ENCODE measurements at regions not wholly inside any gene's neighbourhood (a gene's known extent, or its start where the extent isn't known, plus 50 kb on each side); places are given as distances from the start of the nearest gene placed in this dataset.

DNA sequence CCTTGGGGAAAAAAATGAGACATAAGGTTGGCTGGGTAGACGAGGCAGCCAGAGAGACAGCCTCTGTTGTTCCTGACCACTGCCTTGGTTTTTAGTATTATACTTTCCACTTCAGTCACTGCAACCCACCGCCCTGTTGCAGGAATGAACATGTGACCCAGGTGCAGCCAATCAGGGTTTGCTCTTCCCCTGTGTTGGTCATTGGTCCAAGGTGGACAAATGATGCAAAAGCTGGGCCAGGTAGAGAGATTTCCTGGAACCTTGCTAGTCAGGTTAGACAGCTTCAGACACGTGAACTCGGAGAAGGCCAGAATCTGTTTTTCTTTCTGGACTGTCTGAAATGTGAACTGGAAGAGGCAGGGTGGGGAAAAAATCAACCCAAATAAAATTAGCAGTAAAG is 452.4 kb upstream of the RBFOX1 start:
- Mint-ChIP-seq H3K4me1 (ENCODE audit: low read depth) (no peaks in the 10 kb centered on the region), H3K27ac (no peak overlapping the region), H3K4me3 (no peak overlapping the region), H3K27me3 (no peaks in the 10 kb centered on the region), H3K36me3 (no peaks in the 10 kb centered on the region), H3K9me3 (ENCODE audit: low read depth) (no peaks in the 10 kb centered on the region)

DNA sequence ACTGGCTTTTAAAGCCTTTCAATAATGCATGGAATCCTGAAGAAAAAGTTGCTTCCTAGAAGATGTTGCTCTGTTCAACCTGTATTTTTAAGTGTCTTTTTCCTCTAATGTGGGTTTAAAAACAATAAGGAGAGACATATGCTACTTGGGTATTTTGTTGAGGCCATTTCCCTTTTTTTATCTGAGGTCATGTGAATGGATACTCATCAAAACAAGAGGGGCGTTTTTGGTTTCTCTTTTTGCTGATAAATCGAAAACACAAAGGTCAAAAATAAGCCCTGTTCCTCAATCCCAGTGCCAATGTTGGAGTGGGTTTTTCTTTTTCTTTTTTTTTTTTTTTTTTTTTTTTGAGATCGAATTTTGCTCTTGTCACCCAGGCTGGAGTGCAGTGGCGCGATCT is 468.0 kb upstream of the RBFOX1 start:
- H3K4me3 Mint-ChIP-seq, result no peak overlapping the region
- H3K27ac Mint-ChIP-seq, result no peak overlapping the region
- H3K36me3 Mint-ChIP-seq, result no peaks in the 10 kb centered on the region
- no peaks in the 10 kb centered on the region for H3K27me3 Mint-ChIP-seq
- peaks cover 3% of the 10 kb centered on the region for H3K9me3 Mint-ChIP-seq (ENCODE audit: low read depth)
- no peaks in the 10 kb centered on the region for H3K4me1 Mint-ChIP-seq (ENCODE audit: low read depth)

DNA sequence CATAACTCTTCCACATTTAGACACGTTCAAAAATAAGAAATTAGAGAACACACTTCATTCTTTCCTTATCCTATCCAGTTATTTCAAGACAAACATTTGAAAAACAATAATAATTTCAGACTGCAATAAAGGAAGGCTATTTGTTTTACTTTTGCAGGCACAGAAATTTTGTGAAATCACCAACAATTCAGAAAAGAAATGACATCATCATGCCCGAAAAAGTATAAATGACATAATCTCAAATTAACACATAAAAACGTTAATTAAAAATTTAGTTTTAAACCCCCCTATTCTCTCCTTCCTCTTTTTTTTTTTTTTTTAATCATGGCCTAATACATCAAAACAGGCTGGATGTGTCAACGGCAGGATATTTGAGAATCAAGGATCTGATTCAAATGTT is 468.4 kb upstream of the RBFOX1 start:
- no peak overlapping the region for H3K27ac Mint-ChIP-seq
- H3K4me3 Mint-ChIP-seq, result no peak overlapping the region
- H3K36me3 Mint-ChIP-seq, result no peaks in the 10 kb centered on the region
- no peaks in the 10 kb centered on the region for H3K27me3 Mint-ChIP-seq
- H3K4me1 Mint-ChIP-seq (ENCODE audit: low read depth), result no peaks in the 10 kb centered on the region
- H3K9me3 Mint-ChIP-seq (ENCODE audit: low read depth), result peaks cover 3% of the 10 kb centered on the region

DNA sequence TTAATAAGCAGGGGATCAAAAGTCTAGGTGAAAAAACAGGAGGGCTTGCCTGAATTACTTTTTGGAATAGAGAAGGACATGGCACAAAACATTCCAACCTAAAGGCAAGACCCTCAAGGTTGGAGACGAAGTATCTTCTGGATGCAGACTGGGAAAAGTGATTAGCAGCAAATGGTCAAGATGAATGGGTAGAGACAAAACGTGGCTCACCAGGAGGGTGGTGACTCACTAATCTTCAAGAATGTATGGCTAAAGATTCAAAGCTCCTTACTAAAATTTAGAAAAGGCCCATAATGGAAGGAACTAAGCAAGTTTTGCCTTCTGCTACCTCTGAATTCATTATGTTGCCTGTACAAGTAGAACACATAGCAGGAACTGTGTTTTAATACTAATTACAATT is 469.5 kb upstream of the RBFOX1 start:
- no peaks in the 10 kb centered on the region for H3K27me3 Mint-ChIP-seq
- no peaks in the 10 kb centered on the region for H3K36me3 Mint-ChIP-seq
- no peaks in the 10 kb centered on the region for H3K4me1 Mint-ChIP-seq (ENCODE audit: low read depth)
- no peak overlapping the region for H3K4me3 Mint-ChIP-seq
- H3K9me3 Mint-ChIP-seq (ENCODE audit: low read depth), result no peaks in the 10 kb centered on the region
- no peak overlapping the region for H3K27ac Mint-ChIP-seq

DNA sequence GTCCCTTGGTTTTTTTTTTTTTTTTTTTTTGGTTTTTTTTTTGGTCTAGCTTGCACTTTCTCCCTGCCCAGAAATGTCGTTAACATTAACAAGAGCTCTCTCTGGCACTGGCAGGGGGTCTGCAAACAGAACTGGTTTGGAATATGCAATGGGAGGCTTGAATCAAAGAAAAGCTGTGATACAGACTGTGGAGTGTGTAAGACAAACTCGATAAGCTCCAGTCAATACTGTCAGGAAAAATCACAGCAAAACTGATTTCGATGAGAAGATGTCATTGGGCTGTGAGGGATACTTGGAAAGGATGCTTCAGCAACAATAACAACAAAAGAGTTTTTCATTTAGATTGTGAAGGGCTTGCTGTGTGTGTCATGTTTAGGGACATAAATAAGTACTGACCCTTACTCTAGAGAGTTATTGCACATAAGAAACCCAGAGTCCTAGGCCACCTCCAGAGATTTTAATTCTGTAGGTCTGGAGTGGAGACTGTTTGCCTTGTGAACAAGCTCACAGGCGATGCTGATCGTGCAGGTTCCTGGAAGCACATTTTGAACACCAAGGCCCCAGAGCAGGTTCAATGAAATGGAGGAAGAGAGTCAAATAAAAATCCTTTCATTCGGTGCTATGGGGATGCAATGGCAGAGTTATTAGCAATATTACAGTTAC is 470.7 kb upstream of the RBFOX1 start:
- H3K4me3 Mint-ChIP-seq, result no peak overlapping the region

DNA sequence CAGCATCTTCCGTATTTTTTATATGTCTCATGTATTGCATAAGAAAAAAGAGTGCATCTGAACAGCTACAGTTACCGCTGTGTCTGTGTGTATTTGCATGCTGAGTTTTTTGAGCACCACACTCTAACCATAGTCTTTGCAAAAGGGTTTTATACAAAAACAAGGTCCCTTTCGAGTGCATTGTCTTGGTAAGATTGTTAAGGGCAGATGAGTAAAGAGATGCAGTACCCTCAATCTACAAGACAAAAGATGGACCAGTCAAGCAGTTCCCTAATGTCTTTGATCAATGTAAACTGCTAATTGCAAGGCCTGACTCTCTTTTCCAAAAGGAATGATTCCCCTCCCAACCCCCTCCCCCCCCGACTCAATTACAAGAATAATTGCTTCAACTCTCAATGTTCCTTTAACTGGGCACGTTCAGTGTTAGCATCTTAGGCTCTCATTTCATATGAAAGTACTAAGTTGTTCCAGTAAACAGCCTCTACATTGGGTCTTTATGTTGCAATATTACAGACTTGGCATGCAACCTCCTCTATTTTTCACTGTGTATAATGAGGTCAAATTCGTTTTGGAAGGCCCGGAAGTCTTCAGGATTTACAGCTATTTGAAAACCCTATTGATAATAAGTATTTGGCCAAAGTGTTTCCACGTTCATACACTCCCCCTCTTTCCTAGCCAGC is 471.4 kb upstream of the RBFOX1 start:
- H3K9me3 Mint-ChIP-seq (ENCODE audit: low read depth), result no peaks in the 10 kb centered on the region
- H3K4me3 Mint-ChIP-seq, result no peak overlapping the region
- H3K4me1 Mint-ChIP-seq (ENCODE audit: low read depth), result no peaks in the 10 kb centered on the region
- no peaks in the 10 kb centered on the region for H3K27me3 Mint-ChIP-seq
- H3K36me3 Mint-ChIP-seq, result no peaks in the 10 kb centered on the region
- no peak overlapping the region for H3K27ac Mint-ChIP-seq

More for the DNA sequence above, 470.7 kb upstream of the RBFOX1 start:
- Mint-ChIP-seq H3K27ac (no peak overlapping the region), H3K4me1 (ENCODE audit: low read depth) (no peaks in the 10 kb centered on the region), H3K36me3 (no peaks in the 10 kb centered on the region), H3K9me3 (ENCODE audit: low read depth) (no peaks in the 10 kb centered on the region), H3K27me3 (no peaks in the 10 kb centered on the region)

DNA sequence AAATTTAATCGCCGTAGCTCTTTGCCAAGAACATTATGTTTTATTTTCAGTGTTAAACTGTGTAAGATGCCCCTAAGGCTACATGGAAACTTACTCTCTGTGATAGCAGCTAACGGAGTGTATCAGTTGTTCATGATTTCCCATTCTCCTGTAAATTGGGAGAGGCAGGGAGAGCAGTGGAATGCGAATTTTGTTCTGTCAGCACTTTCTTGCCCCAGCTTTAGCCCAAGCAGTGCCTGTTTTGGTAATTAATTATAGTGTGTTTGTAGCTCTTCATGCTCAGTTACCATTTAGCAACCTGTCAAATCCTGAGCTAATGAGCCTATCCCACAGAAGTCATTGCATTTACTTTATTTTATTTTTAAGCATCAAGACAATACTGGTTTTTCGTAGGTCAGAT is 475.1 kb upstream of the RBFOX1 start:
- H3K27ac Mint-ChIP-seq, result no peak overlapping the region
- H3K4me3 Mint-ChIP-seq, result no peak overlapping the region
- no peaks in the 10 kb centered on the region for H3K4me1 Mint-ChIP-seq (ENCODE audit: low read depth)

DNA sequence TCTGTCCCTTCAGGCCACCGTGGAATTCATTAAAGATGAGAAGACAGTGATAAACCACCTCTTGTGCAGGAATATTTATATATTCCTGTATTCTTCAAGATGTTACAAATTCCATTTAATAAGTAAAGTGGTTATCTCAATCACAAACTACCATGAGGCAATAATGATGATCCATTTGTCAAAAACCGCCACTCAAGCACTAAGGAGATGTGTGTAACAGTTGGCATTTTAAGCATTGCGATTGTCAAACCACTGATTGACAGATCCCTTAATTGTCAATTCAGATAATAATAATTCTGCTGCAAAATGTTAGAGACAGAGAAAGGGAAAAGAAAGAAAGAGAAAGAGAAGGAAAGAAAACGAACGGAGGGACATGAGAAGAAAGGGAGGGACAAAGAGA is 476.1 kb upstream of the RBFOX1 start:
- Mint-ChIP-seq H3K4me3 (no peak overlapping the region), H3K36me3 (no peaks in the 10 kb centered on the region), H3K27me3 (peaks cover 1% of the 10 kb centered on the region), H3K4me1 (ENCODE audit: low read depth) (no peaks in the 10 kb centered on the region), H3K9me3 (ENCODE audit: low read depth) (peaks cover 4% of the 10 kb centered on the region), H3K27ac (no peak overlapping the region)

More for the DNA sequence above, 475.1 kb upstream of the RBFOX1 start:
- Mint-ChIP-seq H3K27me3 (peaks cover 1% of the 10 kb centered on the region), H3K36me3 (no peaks in the 10 kb centered on the region), H3K9me3 (ENCODE audit: low read depth) (peaks cover 4% of the 10 kb centered on the region)

DNA sequence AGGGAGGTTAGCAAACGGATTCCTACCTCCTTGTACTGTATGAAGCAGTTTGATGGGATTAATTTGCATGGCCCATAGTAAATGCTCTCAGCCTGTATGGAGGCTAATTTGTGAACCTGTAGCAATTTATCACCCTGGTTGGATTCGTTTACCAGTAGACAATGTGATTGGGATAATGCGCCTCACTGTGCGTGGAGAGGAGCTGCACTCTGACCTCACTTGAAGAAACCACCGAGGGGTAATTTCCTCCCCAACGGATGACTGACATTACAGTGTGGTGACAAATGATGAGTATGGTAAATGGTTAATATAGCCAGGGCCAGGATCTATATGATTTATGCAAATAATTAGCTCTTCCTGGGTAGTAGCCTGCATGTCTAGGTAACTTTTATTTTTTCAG is 479.1 kb upstream of the RBFOX1 start:
- no peaks in the 10 kb centered on the region for H3K36me3 Mint-ChIP-seq
- H3K4me3 Mint-ChIP-seq, result no peak overlapping the region
- H3K4me1 Mint-ChIP-seq (ENCODE audit: low read depth), result no peaks in the 10 kb centered on the region
- peaks cover 4% of the 10 kb centered on the region for H3K9me3 Mint-ChIP-seq (ENCODE audit: low read depth)
- no peak overlapping the region for H3K27ac Mint-ChIP-seq
- peaks cover 1% of the 10 kb centered on the region for H3K27me3 Mint-ChIP-seq

DNA sequence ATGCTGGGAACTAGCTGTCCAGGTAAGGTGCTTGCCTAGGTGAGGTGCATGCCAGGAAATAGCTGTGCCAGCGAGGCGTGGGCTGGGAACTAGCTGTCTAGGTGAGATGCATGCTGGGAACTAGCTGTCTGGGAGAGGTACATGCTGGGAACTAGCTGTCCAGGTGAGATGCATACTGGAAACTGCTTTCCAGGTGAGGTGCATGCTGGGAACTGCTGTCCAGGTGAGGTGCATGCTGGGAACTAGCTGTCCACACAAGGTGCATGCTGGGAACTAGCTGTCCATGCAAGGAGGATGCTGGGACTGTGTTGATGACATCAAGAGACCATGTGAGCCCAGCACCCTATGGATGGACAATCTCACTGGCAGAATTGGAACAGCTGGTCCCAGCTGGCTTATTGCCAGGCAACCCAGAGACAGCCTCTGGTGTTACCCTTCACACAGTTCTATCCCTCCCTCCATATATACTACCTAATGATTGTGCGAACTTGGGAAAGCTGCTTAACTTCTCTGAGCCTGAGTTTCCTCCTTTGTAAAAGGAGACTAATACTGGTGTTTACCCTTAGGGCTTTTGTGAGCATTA is 479.9 kb upstream of the RBFOX1 start:
- no peak overlapping the region for H3K4me3 Mint-ChIP-seq
- H3K27ac Mint-ChIP-seq, result no peak overlapping the region
- no peaks in the 10 kb centered on the region for H3K36me3 Mint-ChIP-seq
- H3K9me3 Mint-ChIP-seq (ENCODE audit: low read depth), result peaks cover 4% of the 10 kb centered on the region
- peaks cover 1% of the 10 kb centered on the region for H3K27me3 Mint-ChIP-seq
- H3K4me1 Mint-ChIP-seq (ENCODE audit: low read depth), result no peaks in the 10 kb centered on the region

DNA sequence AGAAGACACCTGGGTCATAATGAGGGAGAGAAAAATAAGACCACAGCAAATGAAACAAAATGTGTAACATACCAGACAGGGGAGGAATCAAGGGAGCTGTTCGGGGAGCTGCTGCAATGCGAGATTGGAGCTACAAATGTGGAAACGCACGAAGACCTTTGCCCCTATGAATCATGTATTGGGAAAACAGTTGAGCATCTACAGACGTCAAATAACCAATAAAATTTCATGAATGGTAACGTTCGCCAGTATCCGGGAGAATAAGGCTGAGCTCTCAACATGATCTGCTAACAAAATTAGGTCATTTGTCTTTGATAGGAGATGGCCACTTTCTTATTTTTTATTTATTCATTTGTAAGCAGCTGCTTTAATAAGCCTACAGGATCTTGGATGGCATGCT is 486.2 kb upstream of the RBFOX1 start:
- Mint-ChIP-seq H3K4me3 (no peak overlapping the region), H3K27ac (no peak overlapping the region), H3K36me3 (no peaks in the 10 kb centered on the region), H3K4me1 (ENCODE audit: low read depth) (no peaks in the 10 kb centered on the region), H3K9me3 (ENCODE audit: low read depth) (peaks cover 16% of the 10 kb centered on the region), H3K27me3 (peaks cover 2% of the 10 kb centered on the region)

DNA sequence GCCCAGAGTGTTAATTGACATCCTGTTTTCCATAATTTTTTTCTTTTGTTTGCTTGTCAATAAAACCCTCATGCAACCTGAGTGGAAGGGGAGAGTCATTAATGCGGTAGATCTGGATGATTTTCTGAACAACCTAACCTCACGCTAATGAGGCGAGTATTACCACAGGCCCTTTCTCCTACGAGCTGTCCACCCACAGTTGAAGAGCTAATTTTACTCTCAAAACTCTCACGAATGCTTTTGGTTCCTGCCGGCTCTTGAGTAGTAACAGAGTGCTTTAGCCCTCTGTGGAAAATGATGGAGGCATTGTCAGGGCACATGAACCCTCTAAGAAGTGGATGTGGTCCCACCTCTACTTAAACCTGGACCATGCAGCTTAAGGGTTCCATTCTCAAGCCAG is 491.3 kb upstream of the RBFOX1 start:
- Mint-ChIP-seq H3K9me3 (ENCODE audit: low read depth) (peaks cover 17% of the 10 kb centered on the region), H3K27ac (no peak overlapping the region), H3K4me3 (no peak overlapping the region), H3K4me1 (ENCODE audit: low read depth) (no peaks in the 10 kb centered on the region), H3K27me3 (no peaks in the 10 kb centered on the region), H3K36me3 (no peaks in the 10 kb centered on the region)

DNA sequence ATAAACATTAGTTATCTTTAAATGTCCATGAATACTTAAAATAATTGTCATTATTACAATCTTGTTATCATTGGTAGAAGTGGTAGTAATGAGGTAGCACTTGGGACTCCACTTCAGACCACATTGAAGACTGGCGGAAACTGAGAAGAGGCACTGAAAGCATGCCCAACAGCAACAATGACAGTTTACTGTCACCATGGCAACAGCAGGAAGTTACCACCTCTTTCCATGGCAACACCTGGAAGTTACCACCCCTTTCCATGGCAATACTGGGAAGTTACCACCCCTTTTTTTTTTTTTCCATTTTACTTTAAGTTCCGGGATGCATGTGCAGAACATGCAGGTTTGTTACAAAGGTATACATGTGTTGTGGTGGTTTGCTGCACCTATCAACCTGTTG is 494.9 kb upstream of the RBFOX1 start:
- Mint-ChIP-seq H3K27ac (no peak overlapping the region), H3K9me3 (ENCODE audit: low read depth) (peaks cover 7% of the 10 kb centered on the region), H3K36me3 (no peaks in the 10 kb centered on the region), H3K4me3 (no peak overlapping the region), H3K4me1 (ENCODE audit: low read depth) (no peaks in the 10 kb centered on the region), H3K27me3 (no peaks in the 10 kb centered on the region)

DNA sequence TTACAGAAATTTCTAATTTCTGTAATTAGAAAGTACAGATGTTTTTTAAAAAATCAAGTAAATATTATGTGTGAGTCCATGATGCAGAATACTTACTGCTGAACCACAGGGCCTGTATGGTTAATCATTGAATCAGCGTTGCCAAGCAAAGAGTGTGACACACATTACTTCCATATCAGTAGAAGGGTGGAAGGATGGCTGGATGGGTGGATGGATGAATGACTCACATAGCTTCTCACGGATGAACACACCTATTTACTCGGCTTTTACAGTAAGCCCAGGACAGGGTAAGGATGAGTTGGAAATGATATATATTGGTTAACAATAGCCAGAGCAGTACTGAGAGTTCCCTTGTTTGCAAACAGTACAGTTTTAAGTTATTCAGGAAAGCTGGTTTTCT is 495.9 kb upstream of the RBFOX1 start:
- Mint-ChIP-seq H3K36me3 (no peaks in the 10 kb centered on the region), H3K4me3 (no peak overlapping the region), H3K27ac (no peak overlapping the region), H3K4me1 (ENCODE audit: low read depth) (no peaks in the 10 kb centered on the region), H3K9me3 (ENCODE audit: low read depth) (peaks cover 7% of the 10 kb centered on the region), H3K27me3 (no peaks in the 10 kb centered on the region)

DNA sequence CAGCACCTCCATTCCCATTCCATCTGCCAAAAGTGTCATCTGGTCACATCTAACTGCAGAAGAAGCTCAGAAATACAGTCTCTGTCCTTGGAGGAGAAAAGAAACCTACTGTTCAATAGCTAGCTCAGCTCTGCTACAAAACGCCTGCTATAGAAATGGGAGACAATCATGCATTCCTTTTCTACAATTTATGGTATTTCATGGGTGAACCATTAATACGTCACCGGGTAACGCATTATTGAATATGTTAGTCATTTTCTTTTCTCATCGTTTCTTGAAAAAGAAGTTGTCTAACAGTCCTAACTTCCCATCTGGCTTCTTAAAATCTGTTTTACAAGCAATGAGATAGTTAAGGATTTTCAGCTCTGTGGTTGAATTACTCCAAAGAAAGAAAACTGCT is 496.7 kb upstream of the RBFOX1 start:
- H3K4me1 Mint-ChIP-seq (ENCODE audit: low read depth), result no peaks in the 10 kb centered on the region
- no peak overlapping the region for H3K27ac Mint-ChIP-seq
- H3K9me3 Mint-ChIP-seq (ENCODE audit: low read depth), result peaks cover 7% of the 10 kb centered on the region
- H3K27me3 Mint-ChIP-seq, result no peaks in the 10 kb centered on the region
- H3K4me3 Mint-ChIP-seq, result no peak overlapping the region
- no peaks in the 10 kb centered on the region for H3K36me3 Mint-ChIP-seq

DNA sequence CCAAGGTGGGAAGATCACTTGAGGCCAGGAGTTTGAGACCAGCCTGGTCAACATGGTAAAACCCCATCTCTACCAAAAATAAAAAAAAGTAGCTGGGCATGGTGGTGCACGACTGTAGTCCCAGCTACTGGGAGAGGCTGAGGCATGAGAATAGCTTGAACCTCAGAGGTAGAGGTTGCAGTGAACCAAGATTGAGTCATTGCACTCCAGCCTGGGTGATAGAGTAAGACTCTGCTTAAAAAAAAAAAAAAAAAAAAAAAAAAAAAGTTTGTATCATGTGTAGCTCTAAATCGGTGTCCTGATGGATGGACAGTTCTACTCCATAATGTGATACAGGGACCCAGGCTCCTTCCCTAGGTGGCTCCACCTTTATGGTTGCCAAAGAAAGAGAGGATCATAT is 497.1 kb upstream of the RBFOX1 start:
- Mint-ChIP-seq H3K4me1 (ENCODE audit: low read depth) (no peaks in the 10 kb centered on the region), H3K36me3 (no peaks in the 10 kb centered on the region), H3K27me3 (no peaks in the 10 kb centered on the region), H3K4me3 (no peak overlapping the region), H3K9me3 (ENCODE audit: low read depth) (peaks cover 7% of the 10 kb centered on the region), H3K27ac (no peak overlapping the region)
